GM12878 (cell line): ENCODE measurements at regions not wholly inside any gene's neighbourhood (a gene's known extent, or its start where the extent isn't known, plus 50 kb on each side); places are given as distances from the start of the nearest gene placed in this dataset.

Experiments
- ATAC-seq: fragments of 200-7000 bp; cut with Tn5 transposase; 3 replicates; pipeline ENCODE4 v1.9.1; 2020; ENCODE audit warnings: mild to moderate bottlenecking, moderate library complexity
- BruUV-seq: library from RNA; stranded (reverse); fragments of 400-500 nt; replicated peaks from 2 replicates; lab custom pipeline; 2021; lab: Mats Ljungman, UMichigan
- CTCF ChIA-PET: fragments of 300-600 bp; sonication (Branson Sonifier 250); formaldehyde crosslinking; extraction: SDS; loops from one replicate; lab custom pipeline; 2021; ENCODE audit warnings: inconsistent platforms; lab: Yijun Ruan, JAX
- POLR2A ChIA-PET: fragments of 350-600 bp; formaldehyde crosslinking; extraction: SDS; loops from one replicate; lab custom pipeline; 2021; ENCODE audit warnings: inconsistent platforms; lab: Charles Lee
- RAD21 ChIA-PET: fragments of 300-600 bp; sonication (Branson Sonifier 250); formaldehyde crosslinking; loops from one replicate; lab custom pipeline; 2023; ENCODE audit warnings: antibody characterized with exemption; ENCODE audit not compliant: unreplicated experiment; lab: Charles Lee
- SMC1A ChIA-PET: fragments of 300-600 bp; sonication (Branson Sonifier 250); formaldehyde crosslinking; loops from one replicate; lab custom pipeline; 2023; ENCODE audit not compliant: unreplicated experiment, uncharacterized antibody; lab: Charles Lee
- DNase-seq: peaks from one replicate; pipeline ENCODE4 v3.0.0-alpha.2; 2011; ENCODE audit warnings: low read depth, low spot score
- FAIRE-seq: peaks from 3 replicates; lab custom pipeline; 2011; peaks lifted over from hg19 to GRCh38; lab: Jason Lieb, UNC
- H2AFZ ChIP-seq: 2 replicates; pipeline ENCODE4 v1.6.0; 2011; ENCODE audit warnings: low read depth, low read length, control low read depth; ENCODE audit not compliant: control insufficient read depth
- H3K27ac ChIP-seq: 2 replicates; pipeline ENCODE4 v1.5.1; 2011; ENCODE audit warnings: control low read depth; ENCODE audit not compliant: control insufficient read depth, insufficient read depth
- H3K27me3 ChIP-seq, 2 experiments: replicated peaks in 1 of 2; 2 replicates each; pipeline versions ENCODE4 v1.6.0 to v1.6.1; 2011; ENCODE audit warnings: low read length in 1 of 2; ENCODE audit not compliant: control insufficient read depth in 2 of 2, insufficient read depth in 2 of 2
- H3K36me3 ChIP-seq, 2 experiments: 2 replicates each; pipeline ENCODE4 v1.5.1; 2011; ENCODE audit warnings: low read length in 1 of 2; ENCODE audit not compliant: control insufficient read depth in 2 of 2, insufficient read depth in 2 of 2
- H3K4me1 ChIP-seq: 2 replicates; pipeline ENCODE4 v1.6.1; 2011; ENCODE audit warnings: mild to moderate bottlenecking, low read length, moderate library complexity, mixed read lengths; ENCODE audit not compliant: control insufficient read depth, insufficient read depth
- H3K4me2 ChIP-seq: 2 replicates; pipeline ENCODE4 v1.6.0; 2011; ENCODE audit warnings: control low read depth; ENCODE audit not compliant: control insufficient read depth, insufficient read depth
- H3K4me3 ChIP-seq: fragments of 200-600 bp; sonication (generic); 2 replicates; pipeline ENCODE4 v1.5.1; 2016
- H3K79me2 ChIP-seq: 2 replicates; pipeline ENCODE4 v1.6.0; 2011; ENCODE audit warnings: low read length; ENCODE audit not compliant: control insufficient read depth, insufficient read depth
- H3K9ac ChIP-seq: 2 replicates; pipeline ENCODE4 v1.8.0; 2011; ENCODE audit warnings: low read length, control low read depth, mixed read lengths; ENCODE audit not compliant: control insufficient read depth, insufficient read depth
- H3K9me3 ChIP-seq: replicated peaks from 3 replicates; pipeline ENCODE4 v1.5.1; 2011; ENCODE audit warnings: mild to moderate bottlenecking, low read length; ENCODE audit not compliant: control insufficient read depth, insufficient read depth
- H4K20me1 ChIP-seq: 2 replicates; pipeline ENCODE4 v1.6.0; 2011; ENCODE audit not compliant: control insufficient read depth, insufficient read depth
- CUX1 ChIP-seq: IDR thresholded peaks from 2 replicates; pipeline ENCODE4 v1.6.1; 2012; ENCODE audit warnings: improper control_type of control experiment, low read depth, low read length; ENCODE audit not compliant: insufficient replicate concordance
- MTA2 ChIP-seq: fragments of 450-650 bp; IDR thresholded peaks from 2 replicates; pipeline ENCODE4 v1.6.1; 2016; ENCODE audit warnings: low read depth, mild to moderate bottlenecking, moderate library complexity
- MYC ChIP-seq: IDR thresholded peaks from 2 replicates; pipeline ENCODE4 v1.6.1; 2011; ENCODE audit warnings: mild to moderate bottlenecking, low read length, moderate library complexity, inconsistent platforms; ENCODE audit not compliant: insufficient read depth, insufficient replicate concordance, insufficient read length, severe bottlenecking
- NFYA ChIP-seq: IDR thresholded peaks from 2 replicates; pipeline ENCODE4 v1.6.1; 2011; ENCODE audit warnings: low read depth, mild to moderate bottlenecking, low read length, improper control_type of control experiment, borderline replicate concordance
- NR2C1 ChIP-seq: fragments of 450-650 bp; IDR thresholded peaks from 2 replicates; pipeline ENCODE4 v1.6.1; 2017; ENCODE audit warnings: antibody characterized with exemption, mild to moderate bottlenecking, moderate library complexity
- SIN3A ChIP-seq: IDR thresholded peaks from 2 replicates; pipeline ENCODE4 v1.6.1; 2012; ENCODE audit warnings: low read depth, low read length, improper control_type of control experiment
- ZBED1 ChIP-seq: IDR thresholded peaks from 2 replicates; pipeline ENCODE4 v1.6.1; 2016; ENCODE audit warnings: borderline replicate concordance
- WGBS: methylation state at CpG from one replicate; pipeline ENCODE4 v1.1.6; 2016; ENCODE audit warnings: low lambda C conversion rate; ENCODE audit not compliant: insufficient replicate concordance, insufficient coverage; ENCODE audit errors: missing lambda C conversion rate; 5-methylcytosine and 5-hydroxymethylcytosine counted together
- in situ Hi-C: fragments of 300-500 bp; cut with MboI; formaldehyde crosslinking; loops from 9 replicates; pipeline ENCODE4 v1.14.3; 2018; ENCODE audit warnings: mixed read lengths
- intact Hi-C: fragments of 100-400 bp; cut with micrococcal nuclease; formaldehyde crosslinking; loops from one replicate; pipeline ENCODE4 v1.14.2; 2022; ENCODE audit not compliant: unreplicated experiment
- TF ChIP-seq, protein P1 (sequence below): fragments of 450-650 bp; IDR thresholded peaks from 2 replicates; pipeline ENCODE4 v1.6.1; 2017; ENCODE audit warnings: mild to moderate bottlenecking, moderate library complexity

DNA sequence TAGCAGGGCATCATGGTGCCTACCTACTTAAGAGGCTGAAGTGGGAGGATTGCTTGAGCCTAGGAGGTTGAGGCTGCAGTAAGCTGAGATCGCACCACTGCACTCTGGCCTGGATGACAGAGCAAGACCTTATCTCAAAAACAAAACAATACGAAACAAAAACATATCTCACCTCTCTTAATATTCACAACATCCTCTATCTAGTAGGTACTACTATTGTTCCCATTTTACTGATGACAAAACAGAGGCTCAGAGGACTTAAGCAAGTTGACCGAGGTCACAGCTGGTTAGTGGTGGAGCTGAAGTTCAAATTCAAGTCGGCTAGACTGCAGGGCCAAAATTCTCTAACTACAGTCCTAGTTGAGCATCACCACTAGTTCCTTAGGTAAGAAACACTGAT, 172.3 kb upstream of the EEA1 start:
- H3K4me2 ChIP-seq: no peak overlapping the region
- H3K36me3 ChIP-seq: no peaks in the 10 kb centered on the region
- POLR2A ChIA-PET: no interaction called here
- 97% methylated on average over 4 of the region's 4 CpGs for WGBS
- intact Hi-C loops: no loop called here
- TF ChIP-seq, protein P1, sequence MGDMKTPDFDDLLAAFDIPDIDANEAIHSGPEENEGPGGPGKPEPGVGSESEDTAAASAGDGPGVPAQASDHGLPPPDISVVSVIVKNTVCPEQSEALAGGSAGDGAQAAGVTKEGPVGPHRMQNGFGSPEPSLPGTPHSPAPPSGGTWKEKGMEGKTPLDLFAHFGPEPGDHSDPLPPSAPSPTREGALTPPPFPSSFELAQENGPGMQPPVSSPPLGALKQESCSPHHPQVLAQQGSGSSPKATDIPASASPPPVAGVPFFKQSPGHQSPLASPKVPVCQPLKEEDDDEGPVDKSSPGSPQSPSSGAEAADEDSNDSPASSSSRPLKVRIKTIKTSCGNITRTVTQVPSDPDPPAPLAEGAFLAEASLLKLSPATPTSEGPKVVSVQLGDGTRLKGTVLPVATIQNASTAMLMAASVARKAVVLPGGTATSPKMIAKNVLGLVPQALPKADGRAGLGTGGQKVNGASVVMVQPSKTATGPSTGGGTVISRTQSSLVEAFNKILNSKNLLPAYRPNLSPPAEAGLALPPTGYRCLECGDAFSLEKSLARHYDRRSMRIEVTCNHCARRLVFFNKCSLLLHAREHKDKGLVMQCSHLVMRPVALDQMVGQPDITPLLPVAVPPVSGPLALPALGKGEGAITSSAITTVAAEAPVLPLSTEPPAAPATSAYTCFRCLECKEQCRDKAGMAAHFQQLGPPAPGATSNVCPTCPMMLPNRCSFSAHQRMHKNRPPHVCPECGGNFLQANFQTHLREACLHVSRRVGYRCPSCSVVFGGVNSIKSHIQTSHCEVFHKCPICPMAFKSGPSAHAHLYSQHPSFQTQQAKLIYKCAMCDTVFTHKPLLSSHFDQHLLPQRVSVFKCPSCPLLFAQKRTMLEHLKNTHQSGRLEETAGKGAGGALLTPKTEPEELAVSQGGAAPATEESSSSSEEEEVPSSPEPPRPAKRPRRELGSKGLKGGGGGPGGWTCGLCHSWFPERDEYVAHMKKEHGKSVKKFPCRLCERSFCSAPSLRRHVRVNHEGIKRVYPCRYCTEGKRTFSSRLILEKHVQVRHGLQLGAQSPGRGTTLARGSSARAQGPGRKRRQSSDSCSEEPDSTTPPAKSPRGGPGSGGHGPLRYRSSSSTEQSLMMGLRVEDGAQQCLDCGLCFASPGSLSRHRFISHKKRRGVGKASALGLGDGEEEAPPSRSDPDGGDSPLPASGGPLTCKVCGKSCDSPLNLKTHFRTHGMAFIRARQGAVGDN: no peak
- TF ChIP-seq ZBED1: no peak
- H3K4me3 ChIP-seq: no peak overlapping the region
- FAIRE-seq: no peak
- H4K20me1 ChIP-seq: no peaks in the 10 kb centered on the region
- H3K27me3 ChIP-seq: no peaks in the 10 kb centered on the region
- peaks cover 11% of the 10 kb centered on the region for H3K4me1 ChIP-seq
- no peak overlapping the region for H3K9ac ChIP-seq
- no peak overlapping the region for H3K27ac ChIP-seq
- CTCF ChIA-PET: interaction anchor here (7.2 to 8.7 kb wide), 3 partner anchors 8 to 280 kb away, joined by 88 to 120 read pairs (median 90); no protein-coding TSS in a partner anchor
- in situ Hi-C loops: no loop called here
- no peaks in the 10 kb centered on the region for H3K79me2 ChIP-seq
- no peak overlapping the region for H2AFZ ChIP-seq
- RAD21 ChIA-PET: interaction anchor here (4.8 to 7.5 kb wide), 2 partner anchors 36 to 318 kb away, joined by 29 to 130 read pairs; no protein-coding TSS in a partner anchor
- no peaks in the 10 kb centered on the region; the same call in 1 of the 3 replicates for H3K9me3 ChIP-seq
- DNase-seq: no peak
- SMC1A ChIA-PET: interaction anchor here (1.4 to 7.2 kb wide), 3 partner anchors 8 to 36 kb away, joined by 3 to 133 read pairs (median 75); no protein-coding TSS in a partner anchor
- ATAC-seq: no peak
- BruUV-seq: no TSS peak

GRCh38 chr12:93102312-93102711, 173.2 kb upstream of the EEA1 start:
- SMC1A ChIA-PET: no interaction called here
- FAIRE-seq: no peak
- TF ChIP-seq SIN3A: no peak
- TF ChIP-seq NFYA: no peak
- no peak for TF ChIP-seq CUX1
- no peak for TF ChIP-seq NR2C1
- no peak for TF ChIP-seq MYC
- TF ChIP-seq MTA2: no peak

More at GRCh38 chr12:93102312-93102711, 173.2 kb upstream of the EEA1 start:
- H4K20me1 ChIP-seq: no peaks in the 10 kb centered on the region
- ChIA-PET POLR2A (no interaction called here), RAD21 (no interaction called here), CTCF (interaction anchor here (8.7 kb wide), 1 partner anchor 34 kb away, joined by 120 read pairs; no protein-coding TSS in a partner anchor)
- H3K4me1 ChIP-seq: peaks cover 11% of the 10 kb centered on the region
- no peak for ATAC-seq
- no TSS peak for BruUV-seq
- intact Hi-C loops (no loop called here), in situ Hi-C loops (no loop called here)
- no peaks in the 10 kb centered on the region for H3K27me3 ChIP-seq
- no peak overlapping the region for H3K4me2 ChIP-seq
- no peaks in the 10 kb centered on the region for H3K36me3 ChIP-seq
- 96% methylated on average over 1 of the region's 1 CpG for WGBS
- no peak for DNase-seq
- no peaks in the 10 kb centered on the region; the same call in 1 of the 3 replicates for H3K9me3 ChIP-seq
- no peak overlapping the region for H3K4me3 ChIP-seq
- no peaks in the 10 kb centered on the region for H3K79me2 ChIP-seq
- no peak overlapping the region for H3K27ac ChIP-seq
- H2AFZ ChIP-seq: no peak overlapping the region
- no peak overlapping the region for H3K9ac ChIP-seq
